HS-5 (cell line): ENCODE measurements at regions not wholly inside any gene's neighbourhood (a gene's known extent, or its start where the extent isn't known, plus 50 kb on each side); places are given as distances from the start of the nearest gene placed in this dataset.

ENCODE experiments used
- DNase-seq: peaks from one replicate; pipeline ENCODE4 v3.0.0-alpha.2; 2012; ENCODE audit warnings: low read depth

DNA sequence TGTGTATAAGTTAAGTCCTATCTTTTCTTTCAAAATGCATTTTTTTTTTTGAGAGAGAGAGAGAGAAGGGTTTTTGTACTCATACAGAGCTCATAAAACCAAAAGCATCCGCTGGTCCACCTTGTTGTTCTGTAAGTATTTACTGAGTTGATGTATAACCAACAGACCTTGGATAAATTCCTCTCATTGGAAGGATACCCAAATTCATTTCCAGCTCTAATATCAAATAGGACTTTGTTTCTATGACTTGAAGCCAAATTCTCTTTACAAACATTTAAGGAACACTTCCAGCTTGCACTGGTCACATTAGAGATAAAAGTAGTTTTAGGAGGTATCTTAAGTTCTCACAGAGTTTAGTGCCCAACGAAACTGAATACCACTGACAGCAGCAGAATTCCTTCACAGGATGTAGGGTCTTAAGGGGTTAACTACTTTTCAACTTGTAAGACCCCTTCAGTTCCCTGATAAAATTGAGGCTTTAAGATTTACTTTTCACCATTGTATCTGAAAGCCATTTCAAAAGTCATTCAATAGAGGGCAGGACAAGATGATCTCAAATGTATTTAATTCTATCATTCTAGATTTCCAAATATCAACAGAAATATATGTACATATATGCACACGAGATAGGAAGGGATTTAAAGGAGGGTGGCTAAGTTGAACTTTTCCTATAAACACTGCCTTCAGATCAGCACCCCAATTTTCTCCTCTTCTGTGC, 1398.5 kb upstream of the CELF4 start:
- DNase-seq: no peak

- no peak for DNase-seq
Observed at GRCh38 chr18:38961880-38962279, 1396.3 kb upstream of the CELF4 start.

GRCh38 chr18:38957736-38958135, 1392.1 kb upstream of the CELF4 start:
- DNase-seq: no peak

DNA sequence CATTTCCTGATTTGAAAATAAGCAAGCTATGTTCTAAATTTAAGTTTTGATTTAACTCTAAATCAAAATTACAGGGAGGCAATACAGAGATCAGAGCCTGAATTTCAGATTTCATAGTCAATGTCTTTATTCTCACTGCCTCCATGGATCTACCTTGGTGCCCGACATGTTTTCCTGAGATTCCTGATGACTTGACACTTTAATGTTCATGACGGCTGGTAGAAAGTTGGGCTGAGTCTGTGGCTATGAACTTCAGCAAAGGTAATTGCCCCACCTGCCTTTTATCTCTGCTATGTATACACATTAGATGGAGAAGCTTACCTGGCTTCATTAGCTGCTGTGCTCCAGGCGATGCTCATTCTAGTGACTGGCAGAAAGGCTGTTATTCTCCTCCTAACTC, 1390.5 kb upstream of the CELF4 start:
- DNase-seq: no peak

DNA sequence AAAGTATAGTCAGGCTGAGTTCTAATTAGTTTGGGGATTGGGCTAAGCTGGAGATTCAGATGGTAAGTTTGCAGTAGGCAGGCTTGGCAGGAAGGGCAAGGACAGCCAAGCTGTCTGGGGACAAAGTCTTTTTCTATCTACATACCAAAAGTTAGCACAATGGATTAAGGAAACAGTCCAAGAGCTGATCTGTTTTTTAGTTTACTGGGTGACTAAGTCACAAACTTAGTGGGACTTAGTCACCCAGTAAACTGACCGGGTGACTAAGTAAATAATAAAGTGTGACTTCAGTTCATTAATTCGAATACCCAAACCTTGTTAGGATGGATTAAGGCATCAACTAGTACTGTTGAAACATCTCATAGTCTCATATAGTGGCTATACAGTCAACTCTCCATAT, 1386.0 kb upstream of the CELF4 start:
- DNase-seq: no peak

DNA sequence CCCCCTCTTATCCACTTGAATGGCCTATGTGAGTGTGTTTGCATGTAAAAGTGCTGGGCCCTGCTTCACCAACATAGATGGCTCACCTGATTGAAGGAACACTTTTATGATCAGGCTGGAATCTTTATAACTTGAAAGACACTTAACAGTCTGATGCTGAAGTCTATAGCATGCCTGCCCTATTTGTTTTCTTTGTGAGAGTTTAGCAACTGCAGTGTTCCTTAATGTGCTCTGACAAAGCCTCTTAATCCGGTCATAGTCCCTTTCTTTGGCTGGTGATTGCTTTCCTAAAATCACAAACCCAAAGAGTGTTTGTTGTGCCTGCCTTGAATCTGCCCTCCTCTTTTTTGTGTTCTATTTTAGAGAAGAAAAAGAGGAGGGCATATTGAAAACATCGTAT, 1382.8 kb upstream of the CELF4 start:
- DNase-seq: no peak

DNA sequence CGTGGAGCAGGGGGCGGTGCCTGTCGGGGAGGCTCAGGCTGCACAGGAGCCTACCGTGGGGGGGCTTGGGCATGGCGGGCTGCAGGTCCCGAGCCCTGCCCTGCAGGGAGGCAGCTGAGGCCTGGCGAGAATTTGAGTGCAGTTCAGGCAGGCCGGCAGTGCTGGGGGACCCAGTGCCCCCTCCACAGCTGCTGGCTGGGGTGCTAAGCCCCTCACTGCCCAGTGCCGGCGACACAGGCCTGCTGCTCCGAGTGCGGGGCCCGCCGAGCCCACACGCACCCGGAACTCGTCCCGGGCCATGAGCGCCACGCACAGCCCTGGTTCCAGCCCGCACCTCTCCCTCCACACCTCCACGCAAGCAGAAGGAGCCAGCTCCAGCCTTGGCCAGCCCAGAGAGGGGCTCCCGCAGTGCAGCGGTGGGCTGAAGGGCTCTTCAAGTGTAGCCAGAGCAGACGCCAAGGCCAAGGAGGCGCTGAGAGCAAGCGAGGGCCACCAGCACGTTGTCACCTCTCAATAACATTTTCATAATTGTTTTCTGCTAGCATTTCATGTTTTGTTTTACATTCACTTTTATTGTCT, 1378.9 kb upstream of the CELF4 start:
- DNase-seq: no peak

GRCh38 chr18:38941711-38942561, 1376.3 kb upstream of the CELF4 start:
- DNase-seq: no peak

DNA sequence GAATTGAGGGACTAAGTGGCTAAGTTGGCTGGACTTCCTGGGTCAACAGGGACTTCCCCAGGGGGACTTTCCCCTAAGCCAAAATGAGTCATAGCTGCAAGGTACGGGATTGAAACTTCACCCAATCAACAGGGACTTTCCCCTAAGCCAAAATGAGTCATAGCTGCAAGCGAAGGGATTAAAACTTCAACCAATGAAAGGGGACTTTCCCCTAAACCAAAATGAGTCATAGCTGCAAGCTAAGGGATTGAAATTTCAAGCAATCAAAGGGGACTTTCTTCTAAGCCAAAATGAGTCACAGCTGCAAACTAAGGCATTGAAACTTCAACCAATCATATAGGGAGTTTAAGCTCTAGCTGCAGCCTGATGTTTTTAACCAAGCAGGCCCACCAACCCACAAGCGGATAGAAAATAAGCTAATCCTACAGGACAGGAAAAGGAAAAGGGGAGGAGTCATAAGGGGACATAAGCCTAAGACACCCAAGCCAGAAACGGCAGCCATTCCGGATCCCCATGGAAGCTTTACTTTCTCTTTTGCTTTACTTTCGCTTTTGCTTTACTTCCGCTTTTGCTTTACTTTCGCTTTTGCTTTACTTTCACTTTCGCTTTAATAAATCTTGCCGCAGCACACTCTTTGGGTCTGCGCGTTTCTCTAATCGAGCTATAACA, 1375.4 kb upstream of the CELF4 start:
- peak; percentile 66 for DNase-seq

DNA sequence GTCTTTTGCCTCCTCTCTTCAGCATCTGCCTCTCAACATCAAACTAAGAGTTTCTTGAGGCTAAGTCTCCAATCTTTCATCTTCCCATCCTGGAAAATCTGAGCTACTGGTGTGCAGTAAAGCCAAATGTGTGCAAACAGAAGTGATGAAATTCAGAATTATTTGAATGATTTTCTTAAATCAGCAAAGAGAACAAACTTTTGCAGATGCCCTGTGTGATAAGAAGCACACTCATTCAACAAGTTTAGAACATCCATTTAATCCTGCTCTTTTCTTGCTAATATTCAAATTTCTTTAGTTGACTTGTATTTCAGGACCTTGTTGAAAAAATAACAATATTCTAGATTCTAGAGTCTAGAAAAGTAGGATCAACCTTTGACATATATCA, 1374.9 kb upstream of the CELF4 start:
- DNase-seq: no peak

- no peak for DNase-seq
Observed at GRCh38 chr18:38933910-38934510, 1368.4 kb upstream of the CELF4 start.

GRCh38 chr18:38933322-38933721, 1367.7 kb upstream of the CELF4 start:
- no peak for DNase-seq

GRCh38 chr18:38932752-38933151, 1367.2 kb upstream of the CELF4 start:
- DNase-seq: no peak

GRCh38 chr18:38931754-38932050, 1366.1 kb upstream of the CELF4 start:
- no peak for DNase-seq

GRCh38 chr18:38930881-38931753, 1365.5 kb upstream of the CELF4 start:
- DNase-seq: no peak

DNA sequence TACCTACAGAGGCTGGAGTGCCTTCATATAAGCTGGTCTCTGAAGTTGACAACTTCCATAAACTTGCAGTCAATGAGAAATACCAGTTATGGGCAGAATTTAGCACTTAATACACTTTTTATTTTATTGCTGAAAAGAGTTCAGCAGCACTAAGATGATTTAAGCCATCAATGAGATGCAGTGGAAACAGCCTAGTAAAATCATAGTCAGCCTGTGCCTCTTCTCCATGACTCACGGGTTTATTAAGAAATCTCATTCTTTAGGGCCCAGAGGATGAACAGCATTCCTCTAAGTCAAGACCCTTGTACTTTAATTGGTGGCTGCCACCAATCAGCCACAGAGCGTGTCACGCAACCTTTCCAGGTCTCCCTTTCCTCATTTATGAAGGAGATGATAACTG, 1357.9 kb upstream of the CELF4 start:
- no peak for DNase-seq

DNA sequence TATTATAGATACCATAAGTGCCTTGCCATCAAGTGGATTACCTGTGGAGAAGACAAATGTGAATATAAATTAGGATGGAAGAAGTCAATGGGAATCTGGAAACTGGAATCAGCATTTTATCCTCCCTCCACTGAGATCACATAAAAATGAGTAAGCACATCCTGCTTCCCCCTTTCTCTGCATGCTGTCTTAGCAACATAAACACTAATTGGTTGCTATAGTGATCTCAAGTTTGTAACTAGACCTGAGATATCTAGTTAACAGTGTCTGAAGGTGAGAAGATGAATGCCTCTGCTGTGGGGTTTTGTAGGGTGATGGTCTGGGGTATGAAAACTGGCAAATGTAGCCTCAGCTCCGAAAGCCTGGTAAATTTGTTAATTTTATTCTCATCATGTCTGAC, 1357.5 kb upstream of the CELF4 start:
- DNase-seq: no peak

- DNase-seq: no peak
Observed at GRCh38 chr18:38909972-38910371, 1344.4 kb upstream of the CELF4 start.

GRCh38 chr18:38902796-38903195, 1337.2 kb upstream of the CELF4 start:
- DNase-seq: no peak

DNA sequence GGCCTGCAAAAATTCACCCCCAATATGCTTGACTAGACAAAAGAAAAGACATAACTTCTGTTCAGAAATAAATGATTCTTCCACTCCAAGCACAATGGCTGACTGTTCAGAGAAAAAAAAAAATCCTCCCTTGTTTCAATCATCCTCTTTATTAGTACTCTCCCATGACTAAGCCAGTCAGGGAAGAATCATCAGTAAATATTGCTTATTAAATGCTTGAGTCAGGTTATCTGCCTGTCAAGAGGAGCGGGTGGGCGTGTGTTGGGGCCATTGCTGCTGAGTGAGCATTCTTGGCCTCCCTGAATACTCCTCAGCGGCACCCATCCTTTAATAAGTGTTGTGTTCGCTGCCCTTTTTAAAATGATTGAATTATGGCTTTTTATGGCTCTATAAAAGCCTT, 1334.8 kb upstream of the CELF4 start:
- no peak for DNase-seq

- DNase-seq: no peak
Observed at GRCh38 chr18:38900031-38900430, 1334.4 kb upstream of the CELF4 start.

DNA sequence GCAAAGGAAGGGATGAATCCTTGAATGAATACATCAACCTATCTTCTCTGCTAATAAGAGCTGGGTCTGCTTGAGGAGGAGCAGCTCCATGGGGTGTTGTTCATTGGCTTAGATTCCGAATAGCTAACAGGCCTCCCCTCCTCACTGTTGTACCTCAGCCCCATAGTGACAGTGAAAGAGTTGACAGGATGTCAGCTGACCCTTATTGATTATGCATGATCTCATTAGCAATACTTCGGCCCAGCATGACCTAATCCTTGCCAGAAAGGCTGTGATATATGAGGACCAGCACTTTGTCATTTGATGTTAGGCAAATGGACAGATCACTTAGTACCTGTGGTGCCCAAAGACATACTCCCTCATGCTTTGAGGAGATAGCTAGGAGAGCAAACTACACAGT, 1333.7 kb upstream of the CELF4 start:
- DNase-seq: no peak
